CD14-positive monocyte (primary cell): ENCODE measurements at regions not wholly inside any gene's neighbourhood (a gene's known extent, or its start where the extent isn't known, plus 50 kb on each side); places are given as distances from the start of the nearest gene placed in this dataset.

Experiments used
- DNase-seq, 3 donors: peaks; one replicate each; pipeline ENCODE4 v3.0.0-alpha.2; 2011 to 2022
- H2AFZ ChIP-seq: 2 replicates; pipeline ENCODE4 v1.6.0; 2012; ENCODE audit warnings: mild to moderate bottlenecking, low read depth, low read length, inconsistent platforms; ENCODE audit not compliant: insufficient read depth, poor library complexity, severe bottlenecking
- H3K27ac ChIP-seq, 2 donors: 1 replicate in 1 of 2; 2 replicates in 1 of 2; pipeline ENCODE4 v1.5.1; 2012 to 2013; ENCODE audit warnings: low read length in 2 of 2, control low read depth in 1 of 2, inconsistent platforms in 1 of 2, low read depth in 1 of 2, mild to moderate bottlenecking in 1 of 2
- H3K27me3 ChIP-seq, 2 donors: one replicate each; pipeline versions ENCODE4 v1.6.0 to v1.6.1; 2011 to 2013; ENCODE audit warnings: low read length in 2 of 2; ENCODE audit not compliant: control insufficient read depth in 2 of 2, insufficient read depth in 2 of 2
- H3K36me3 ChIP-seq, 2 donors: replicated peaks in 1 of 2; 1 replicate in 1 of 2; 2 replicates in 1 of 2; pipeline versions ENCODE4 v1.5.1 to v1.6.1; 2012 to 2013; ENCODE audit warnings: low read length in 2 of 2, control low read depth in 1 of 2, inconsistent platforms in 1 of 2, mild to moderate bottlenecking in 1 of 2; ENCODE audit not compliant: insufficient read depth in 2 of 2, control insufficient read depth in 1 of 2
- H3K4me1 ChIP-seq, 2 donors: 1 replicate in 1 of 2; 2 replicates in 1 of 2; pipeline versions ENCODE4 v1.5.1 to v1.6.1; 2012 to 2013; ENCODE audit warnings: low read length in 2 of 2, control low read depth in 1 of 2, inconsistent platforms in 1 of 2, mild to moderate bottlenecking in 1 of 2, moderate library complexity in 1 of 2; ENCODE audit not compliant: insufficient read depth in 2 of 2, control insufficient read depth in 1 of 2
- H3K4me2 ChIP-seq: replicated peaks from 2 replicates; pipeline ENCODE3; 2012; ENCODE audit warnings: low read length, moderate library complexity, mild to moderate bottlenecking; ENCODE audit not compliant: poor library complexity, severe bottlenecking; ENCODE audit errors: extremely low read depth
- H3K4me3 ChIP-seq, 3 experiments: fragments of 200-600 bp in 1 of 3; sonication (generic) in 1 of 3; replicated peaks in 1 of 3; 1 replicate in 2 of 3; 2 replicates in 1 of 3; pipeline ENCODE4 v1.5.1; 2011 to 2013; ENCODE audit warnings: low read length in 3 of 3, mild to moderate bottlenecking in 3 of 3, control low read depth in 2 of 3, low read depth in 2 of 3, inconsistent platforms in 1 of 3, moderate library complexity in 1 of 3
- H3K79me2 ChIP-seq: 2 replicates; pipeline ENCODE4 v1.6.0; 2012; ENCODE audit warnings: mild to moderate bottlenecking, control low read depth, inconsistent platforms, low read length, moderate library complexity; ENCODE audit not compliant: insufficient read depth
- H3K9ac ChIP-seq: 2 replicates; pipeline ENCODE4 v1.6.0; 2017; ENCODE audit warnings: low read length, mild to moderate bottlenecking; ENCODE audit not compliant: insufficient read depth, poor library complexity, severe bottlenecking
- H3K9me3 ChIP-seq, 2 donors: replicated peaks in 1 of 2; 1 replicate in 1 of 2; 2 replicates in 1 of 2; pipeline versions ENCODE4 v1.5.1 to v1.6.1; 2012 to 2013; ENCODE audit warnings: low read length in 2 of 2, control low read depth in 1 of 2; ENCODE audit not compliant: control insufficient read depth in 1 of 2, insufficient read depth in 1 of 2
- H4K20me1 ChIP-seq: 2 replicates; pipeline ENCODE4 v1.6.0; 2012; ENCODE audit warnings: mild to moderate bottlenecking, low read length, control low read depth, moderate library complexity; ENCODE audit not compliant: insufficient read depth
- H3K27ac Mint-ChIP-seq, 7 donors: one replicate each; pipeline ENCODE4 v1.8.0; 2020; ENCODE audit warnings: mild to moderate bottlenecking in 7 of 7, mixed read lengths in 7 of 7, moderate library complexity in 6 of 7, inconsistent platforms in 2 of 7
- H3K27me3 Mint-ChIP-seq, 3 donors: one replicate each; pipeline ENCODE4 v1.8.0; 2021 to 2022; ENCODE audit warnings: low read depth in 3 of 3, mild to moderate bottlenecking in 3 of 3, mixed read lengths in 3 of 3, moderate library complexity in 3 of 3, inconsistent platforms in 1 of 3
- H3K36me3 Mint-ChIP-seq, 2 donors: one replicate each; pipeline ENCODE4 v1.8.0; 2020; ENCODE audit warnings: mixed read lengths in 2 of 2, inconsistent platforms in 1 of 2, mild to moderate bottlenecking in 1 of 2
- H3K4me1 Mint-ChIP-seq: one replicate; pipeline ENCODE4 v1.8.0; 2020; ENCODE audit warnings: mild to moderate bottlenecking, mixed read lengths
- H3K4me3 Mint-ChIP-seq, 2 donors: one replicate each; pipeline ENCODE4 v1.8.0; 2020; ENCODE audit warnings: mild to moderate bottlenecking in 2 of 2, mixed read lengths in 2 of 2, moderate library complexity in 1 of 2
- H3K9me3 Mint-ChIP-seq, 7 donors: one replicate each; pipeline ENCODE4 v1.8.0; 2020 to 2022; ENCODE audit warnings: mixed read lengths in 7 of 7, mild to moderate bottlenecking in 6 of 7, moderate library complexity in 6 of 7, inconsistent platforms in 2 of 7
- WGBS: methylation state at CpG from one replicate; pipeline ENCODE4 v1.1.5; 2013; ENCODE audit warnings: missing lambda C conversion rate; ENCODE audit not compliant: insufficient coverage; 5-methylcytosine and 5-hydroxymethylcytosine counted together
- intact Hi-C, 2 donors: fragments of 100-400 bp; cut with micrococcal nuclease; formaldehyde crosslinking; loops; one replicate each; pipeline versions ENCODE4 v1.15.0 to v1.15.1; 2023
- TF ChIP-seq, protein P1 (sequence below): fragments of 200-600 bp; IDR thresholded peaks from one replicate; pipeline ENCODE4 v1.8.0; 2022; ENCODE audit warnings: antibody characterized with exemption, mild to moderate bottlenecking

DNA sequence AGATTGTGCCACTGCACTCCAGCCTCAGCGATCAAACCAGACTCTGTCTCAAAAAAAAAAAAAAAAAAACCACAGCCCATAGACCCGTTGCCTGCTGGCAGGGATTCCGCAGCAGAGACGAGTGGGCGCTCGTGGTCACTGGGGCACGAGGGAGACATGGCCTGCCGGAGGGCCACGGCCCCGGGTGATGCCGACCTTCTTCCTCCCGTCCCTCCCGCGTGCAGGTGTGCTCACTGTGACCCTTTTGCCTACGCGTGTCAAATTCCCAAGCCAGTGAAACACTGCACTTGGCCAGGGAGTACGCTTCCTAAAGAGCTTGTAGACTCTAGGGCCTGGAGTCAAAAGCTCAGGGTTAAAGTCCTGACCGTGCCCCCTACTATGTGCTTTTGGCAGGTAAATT is 397.6 kb upstream of the MYT1L start:
- no peak overlapping the region for H3K27ac Mint-ChIP-seq
- H3K27ac ChIP-seq = no peak overlapping the region
- no peaks in the 10 kb centered on the region for H3K36me3 ChIP-seq
- TF ChIP-seq, protein P1, sequence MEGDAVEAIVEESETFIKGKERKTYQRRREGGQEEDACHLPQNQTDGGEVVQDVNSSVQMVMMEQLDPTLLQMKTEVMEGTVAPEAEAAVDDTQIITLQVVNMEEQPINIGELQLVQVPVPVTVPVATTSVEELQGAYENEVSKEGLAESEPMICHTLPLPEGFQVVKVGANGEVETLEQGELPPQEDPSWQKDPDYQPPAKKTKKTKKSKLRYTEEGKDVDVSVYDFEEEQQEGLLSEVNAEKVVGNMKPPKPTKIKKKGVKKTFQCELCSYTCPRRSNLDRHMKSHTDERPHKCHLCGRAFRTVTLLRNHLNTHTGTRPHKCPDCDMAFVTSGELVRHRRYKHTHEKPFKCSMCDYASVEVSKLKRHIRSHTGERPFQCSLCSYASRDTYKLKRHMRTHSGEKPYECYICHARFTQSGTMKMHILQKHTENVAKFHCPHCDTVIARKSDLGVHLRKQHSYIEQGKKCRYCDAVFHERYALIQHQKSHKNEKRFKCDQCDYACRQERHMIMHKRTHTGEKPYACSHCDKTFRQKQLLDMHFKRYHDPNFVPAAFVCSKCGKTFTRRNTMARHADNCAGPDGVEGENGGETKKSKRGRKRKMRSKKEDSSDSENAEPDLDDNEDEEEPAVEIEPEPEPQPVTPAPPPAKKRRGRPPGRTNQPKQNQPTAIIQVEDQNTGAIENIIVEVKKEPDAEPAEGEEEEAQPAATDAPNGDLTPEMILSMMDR = no peak
- no peaks in the 10 kb centered on the region for H3K4me1 Mint-ChIP-seq
- H3K4me3 ChIP-seq = no peak overlapping the region
- no peaks in the 10 kb centered on the region for H3K4me1 ChIP-seq
- no peaks in the 10 kb centered on the region for H3K9me3 ChIP-seq
- no peaks in the 10 kb centered on the region for H4K20me1 ChIP-seq
- H3K36me3 Mint-ChIP-seq = no peaks in the 10 kb centered on the region
- no peak for DNase-seq
- no peak overlapping the region for H3K4me3 Mint-ChIP-seq
- H3K9me3 Mint-ChIP-seq = peaks cover 0 to 3% (median 0%) of the 10 kb centered on the region in 7 donors
- no peak overlapping the region for H3K4me2 ChIP-seq
- no peak overlapping the region for H2AFZ ChIP-seq
- H3K27me3 Mint-ChIP-seq = peaks cover 0 to 7% (median 5%) of the 10 kb centered on the region in 3 donors
- H3K79me2 ChIP-seq = no peaks in the 10 kb centered on the region
- no peaks in the 10 kb centered on the region for H3K27me3 ChIP-seq
- intact Hi-C loops = no loop called here
- 85% methylated on average over 17 of the region's 18 CpGs for WGBS
- H3K9ac ChIP-seq = no peak overlapping the region

DNA sequence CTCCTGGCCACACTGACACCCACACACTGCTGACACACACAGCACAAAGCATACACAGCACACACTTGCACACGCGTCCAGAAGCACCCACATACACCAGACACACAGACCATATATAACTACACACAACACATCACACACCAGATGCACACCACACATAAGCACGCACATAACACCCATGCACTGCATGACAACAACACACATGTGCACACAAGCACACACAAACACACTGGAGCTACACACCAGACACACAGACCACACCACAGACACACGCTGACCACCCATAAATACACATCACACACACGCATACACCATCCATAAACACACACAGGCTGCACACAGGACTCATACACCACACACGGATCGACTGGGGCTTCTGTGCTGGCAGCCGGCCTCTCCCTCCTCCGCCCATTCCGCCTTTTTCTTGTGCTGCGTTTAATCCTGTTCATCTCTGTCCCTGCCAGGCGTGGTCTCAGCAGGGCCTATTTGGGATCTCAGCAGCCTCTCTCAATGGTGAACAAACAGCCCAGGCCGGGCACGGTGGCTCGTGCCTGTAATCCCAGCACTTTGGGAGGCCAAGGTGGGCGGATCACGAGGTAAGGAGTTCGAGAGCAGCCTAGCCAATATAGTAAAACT is 396.9 kb upstream of the MYT1L start:
- Mint-ChIP-seq H3K27ac (no peak overlapping the region), H3K4me3 (no peak overlapping the region), H3K36me3 (no peaks in the 10 kb centered on the region), H3K4me1 (no peaks in the 10 kb centered on the region), H3K27me3 (peaks cover 0 to 5% (median 3%) of the 10 kb centered on the region in 3 donors), H3K9me3 (peaks cover 0 to 3% (median 0%) of the 10 kb centered on the region in 7 donors)
- Histone ChIP-seq H3K27me3 (no peaks in the 10 kb centered on the region), H3K79me2 (no peaks in the 10 kb centered on the region), H3K9ac (no peak overlapping the region), H3K27ac (no peak overlapping the region), H2AFZ (no peak overlapping the region), H3K4me2 (no peak overlapping the region), H3K9me3 (no peaks in the 10 kb centered on the region), H3K4me3 (no peak overlapping the region), H4K20me1 (no peaks in the 10 kb centered on the region), H3K36me3 (no peaks in the 10 kb centered on the region), H3K4me1 (no peaks in the 10 kb centered on the region)
- intact Hi-C loops = no loop called here
- WGBS = 96% methylated on average over 15 of the region's 18 CpGs
- TF ChIP-seq, protein P1 = no peak
- DNase-seq = no peak
